ENCODE measurements at regions not wholly inside any gene's neighbourhood (a gene's known extent, or its start where the extent isn't known, plus 50 kb on each side); places are given as distances from the start of the nearest gene placed in this dataset.
A peak's percentile ranks its signal among the peaks of the same experiment; 100 is the strongest.

DNA sequence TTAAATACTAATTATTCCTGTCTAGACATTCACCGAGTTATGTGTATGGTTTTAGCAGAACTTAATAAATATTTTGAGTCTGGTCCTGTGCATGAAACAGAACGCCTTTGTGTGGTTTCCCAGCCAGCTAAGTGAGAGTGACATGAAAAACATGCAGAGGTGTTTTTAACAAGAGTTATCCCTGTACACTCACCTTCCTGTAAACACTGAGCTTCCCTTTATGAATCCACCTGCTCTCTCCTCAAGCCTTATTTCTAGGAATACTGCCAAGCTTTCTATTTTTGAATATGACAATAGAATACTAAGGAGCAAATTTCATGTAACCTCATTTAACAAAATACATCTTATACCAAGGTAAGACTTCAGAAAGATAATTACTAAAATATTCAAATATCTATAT, 270.3 kb upstream of the CTSO start:
- peak; percentile 61 for DNase-seq

DNA sequence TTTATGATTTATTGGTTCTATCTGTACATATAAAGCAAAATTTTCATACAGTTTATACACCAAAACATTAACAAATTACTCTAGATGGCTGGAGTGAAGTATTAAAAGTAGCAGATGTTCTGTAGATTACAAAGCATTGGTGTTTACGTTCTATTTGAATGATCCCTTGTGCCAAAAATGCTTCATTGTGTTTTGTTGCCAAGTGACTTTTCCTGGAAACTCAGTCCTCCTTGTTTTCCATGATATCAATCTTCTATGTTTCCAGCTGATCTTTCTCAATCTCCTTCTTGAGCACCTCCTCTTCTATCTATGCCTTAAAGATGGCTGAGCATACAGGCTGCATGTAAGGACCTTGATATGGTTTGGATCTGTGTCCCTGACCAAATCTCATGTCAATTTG, 263.6 kb upstream of the CTSO start:
- DNase-seq: no peak

DNA sequence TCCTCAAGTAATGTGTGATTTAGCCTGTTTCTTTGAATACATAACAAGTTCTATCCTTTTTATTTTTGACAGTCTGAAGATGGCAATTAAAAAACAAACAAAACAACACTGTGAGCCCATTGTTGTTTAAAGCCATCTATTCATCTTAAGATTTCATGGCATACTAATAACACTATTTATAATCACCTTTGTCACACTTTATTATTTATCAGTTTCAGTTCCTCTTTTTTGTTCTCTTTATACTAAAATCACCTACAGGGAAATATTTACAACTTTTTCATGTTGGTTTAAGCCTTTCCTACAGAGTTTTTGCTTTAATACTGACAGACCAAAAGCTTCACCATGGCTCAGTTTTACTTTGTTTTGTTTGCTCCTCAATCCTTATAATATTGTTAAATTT, 247.4 kb upstream of the CTSO start:
- DNase-seq: no peak

DNA sequence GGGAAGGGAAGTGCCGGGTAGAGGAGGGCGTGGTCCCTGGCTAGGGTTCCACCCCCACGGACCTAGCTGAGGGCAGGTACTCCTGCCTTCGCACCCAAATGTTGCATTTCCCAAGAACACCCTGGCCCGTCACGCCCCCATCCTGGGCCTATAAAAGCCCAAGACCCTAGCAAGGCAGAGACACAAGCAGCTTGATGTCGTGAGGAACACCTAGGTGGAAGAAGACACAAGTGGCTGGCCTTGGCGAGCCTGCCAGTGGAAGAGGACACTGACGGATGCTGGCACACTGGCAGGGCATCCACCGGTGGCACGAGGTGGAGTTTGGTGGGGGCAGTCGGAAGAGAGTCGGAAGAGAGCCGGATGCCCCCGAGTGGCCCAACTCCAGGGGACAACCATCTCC, 244.8 kb upstream of the CTSO start:
- no peak for DNase-seq

DNA sequence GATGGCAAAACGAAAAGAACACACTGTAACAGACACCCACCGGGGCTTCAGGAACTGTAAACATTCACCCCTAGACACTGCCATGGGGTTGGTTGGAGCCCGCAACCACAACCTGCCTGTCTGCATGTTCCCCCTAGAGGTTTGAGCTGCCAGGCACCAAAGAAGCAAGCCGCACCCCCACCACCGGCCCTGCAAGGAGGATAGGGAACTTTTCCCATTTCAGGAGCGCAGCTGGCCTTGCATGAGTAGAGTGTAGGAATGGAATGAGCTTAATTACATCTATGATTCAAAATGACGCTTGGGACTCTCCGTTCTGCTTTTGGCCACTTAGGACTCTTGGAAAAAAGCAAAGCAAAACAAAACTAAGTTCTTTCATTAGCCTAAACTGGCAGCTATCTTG, 243.6 kb upstream of the CTSO start:
- DNase-seq: no peak

DNA sequence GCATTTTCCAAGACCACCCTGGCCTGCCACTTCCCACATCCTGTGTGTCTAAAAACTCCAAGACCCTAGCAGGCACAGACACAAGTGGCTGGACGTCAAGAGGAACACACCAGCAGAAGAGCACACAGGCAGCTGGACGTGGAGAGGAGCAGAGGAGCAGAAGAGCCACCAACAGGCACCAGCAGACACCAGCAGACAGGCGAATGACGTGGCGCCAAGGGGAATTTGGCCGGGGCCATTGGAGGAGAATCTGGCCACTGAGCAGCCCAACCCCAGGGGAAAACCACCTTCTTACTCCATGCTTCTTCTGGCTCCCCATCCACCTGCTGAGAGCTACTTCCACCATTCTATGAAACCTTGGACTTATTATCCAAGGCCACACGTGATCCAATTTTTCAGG, 243.1 kb upstream of the CTSO start:
- DNase-seq: no peak

DNA sequence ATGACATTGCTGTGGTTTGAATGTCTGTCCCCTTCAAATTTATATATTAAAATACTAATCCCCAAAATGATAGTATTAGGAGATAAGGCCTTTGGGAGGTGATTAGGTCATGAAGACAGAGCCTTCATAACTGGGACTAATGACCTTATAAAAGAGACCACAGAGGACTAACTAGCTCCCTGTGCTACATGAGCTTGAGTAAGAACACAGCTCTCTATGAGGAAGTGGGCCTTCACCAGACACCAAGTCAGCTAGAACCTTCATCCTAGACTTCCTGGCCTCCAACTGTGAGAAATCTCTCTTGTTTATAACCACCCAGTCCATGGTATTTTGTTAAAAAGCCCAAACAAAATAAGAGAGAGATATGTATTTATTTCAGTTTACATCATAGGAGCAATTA, 242.2 kb upstream of the CTSO start:
- DNase-seq: no peak

DNA sequence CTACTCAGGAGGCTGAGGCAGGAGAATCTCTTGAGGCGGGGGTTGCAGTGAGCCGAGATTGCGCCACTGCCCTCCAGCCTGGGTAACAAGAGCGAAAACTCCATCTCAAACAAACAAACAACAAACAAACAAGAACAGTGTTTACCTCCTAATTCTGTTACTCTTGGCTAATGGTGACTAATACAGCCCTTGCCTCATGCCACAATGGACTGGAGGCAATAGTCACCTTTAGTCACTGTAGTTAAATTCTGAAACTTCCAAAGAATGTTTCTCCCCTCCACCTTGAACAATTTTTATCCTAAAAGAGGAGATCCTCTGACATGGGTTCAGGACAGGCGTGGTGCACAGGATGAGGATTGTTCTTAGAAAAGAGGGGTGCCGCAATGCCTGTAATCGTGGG, 241.2 kb upstream of the CTSO start:
- DNase-seq: no peak

DNA sequence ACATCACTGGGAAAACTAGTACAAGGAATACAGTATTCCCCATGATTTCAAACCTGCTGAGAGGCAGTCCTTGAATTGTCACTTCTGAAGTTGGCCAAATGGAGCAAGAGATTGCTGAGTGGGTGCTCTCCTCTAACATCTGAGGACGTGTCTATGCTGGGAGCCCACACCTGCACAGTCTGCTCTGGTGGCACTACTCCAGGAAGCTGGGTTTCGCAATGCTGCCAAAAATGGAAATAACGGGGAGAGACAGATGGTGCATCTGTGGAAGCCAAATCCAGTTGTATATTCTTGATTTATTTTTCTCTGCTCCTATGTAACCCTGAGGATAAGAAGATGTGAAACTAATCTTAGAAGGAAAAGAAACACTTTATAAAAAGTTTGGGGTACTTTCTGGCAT, 240.1 kb upstream of the CTSO start:
- DNase-seq: peak; percentile 26

DNA sequence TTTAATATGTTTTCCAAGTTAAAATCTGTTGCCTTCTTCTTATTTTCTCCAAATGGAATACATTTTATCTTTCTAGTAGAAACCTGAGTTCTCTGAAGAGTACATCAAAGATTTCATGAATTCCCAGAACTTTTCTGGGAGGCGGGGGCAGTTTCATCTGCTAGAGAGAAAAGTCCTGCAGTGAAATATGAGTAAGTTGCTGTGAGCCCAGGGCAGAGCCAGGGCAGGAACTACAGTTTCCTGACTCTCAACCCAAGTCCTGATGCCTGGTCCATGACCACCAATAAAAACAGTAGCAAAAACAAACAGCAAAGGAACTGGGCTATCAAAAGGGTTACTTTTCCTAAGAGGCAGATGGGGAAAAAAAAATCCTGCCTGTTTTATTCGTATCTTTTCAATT, 239.4 kb upstream of the CTSO start:
- DNase-seq: no peak

DNA sequence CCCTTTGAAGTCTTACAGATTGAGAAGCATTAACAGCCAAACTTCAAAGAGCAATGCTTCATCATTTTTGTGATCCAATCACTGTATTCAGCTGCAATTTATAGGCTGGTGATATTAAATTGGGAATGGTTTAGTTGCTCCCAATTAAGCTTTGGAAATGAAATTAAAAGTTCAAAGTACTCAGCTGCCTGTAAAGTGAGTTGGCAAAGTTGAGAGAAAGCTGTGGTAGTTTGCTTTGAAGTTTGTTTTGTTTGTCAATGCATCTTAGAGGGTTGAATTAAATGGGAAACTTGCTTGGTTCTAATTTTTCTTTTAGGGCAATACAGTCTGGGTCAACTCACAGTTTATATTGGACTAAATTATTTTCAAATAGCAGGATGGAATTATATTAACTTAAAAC, 238.4 kb upstream of the CTSO start:
- no peak for DNase-seq

DNA sequence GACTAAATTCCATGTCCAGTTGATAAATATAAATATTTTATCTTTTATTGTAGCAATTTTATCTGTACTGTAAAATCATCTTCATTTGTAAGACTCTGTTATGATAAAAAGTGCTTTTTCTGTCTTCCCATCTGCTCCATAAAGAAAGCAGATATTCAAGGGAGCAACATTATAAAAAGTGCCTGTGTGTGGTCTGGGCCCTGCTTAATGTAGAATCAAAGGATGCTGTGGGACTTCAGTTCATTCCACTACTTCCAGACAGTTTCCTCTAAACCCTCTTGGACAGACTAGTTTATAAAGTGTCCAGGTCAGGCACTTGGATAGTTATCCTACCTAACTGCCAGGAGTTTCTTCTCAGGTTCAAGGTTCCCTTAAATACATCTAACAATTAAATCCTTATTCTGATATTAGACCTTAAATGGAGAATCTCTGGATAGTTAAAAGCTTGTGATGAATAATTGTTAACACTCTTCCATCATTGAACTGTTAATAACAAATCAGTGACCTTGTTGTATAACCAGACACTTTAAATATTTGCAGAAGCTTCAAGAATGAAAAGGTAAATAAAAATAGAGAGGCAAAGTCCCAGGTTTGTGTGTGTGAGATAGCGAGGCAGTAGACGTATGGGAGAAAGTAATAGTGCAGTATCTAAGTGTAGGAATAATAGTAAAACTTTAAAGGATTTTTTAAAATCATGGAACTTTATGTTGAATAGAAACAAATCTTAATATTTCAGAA, 237.5 kb upstream of the CTSO start:
- peak; percentile 36 for DNase-seq

DNA sequence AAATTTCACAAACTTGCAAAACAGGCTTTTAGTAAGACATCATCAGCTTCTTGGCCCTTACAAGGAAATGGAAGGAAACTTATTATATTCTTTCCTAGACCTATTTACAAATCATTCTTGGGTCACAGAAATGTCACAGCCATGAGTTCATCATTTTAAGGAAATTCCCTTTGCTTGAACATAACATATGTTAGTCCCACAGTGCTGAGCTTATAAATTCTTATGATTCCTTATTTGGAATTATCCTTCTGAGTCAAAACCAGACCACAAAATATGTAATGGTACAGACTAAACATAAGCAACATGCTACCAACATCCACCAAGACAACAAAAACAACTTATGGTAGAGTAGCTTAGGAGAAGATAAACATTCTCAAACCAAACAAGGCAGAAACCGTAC, 236.9 kb upstream of the CTSO start:
- DNase-seq: peak; percentile 3

DNA sequence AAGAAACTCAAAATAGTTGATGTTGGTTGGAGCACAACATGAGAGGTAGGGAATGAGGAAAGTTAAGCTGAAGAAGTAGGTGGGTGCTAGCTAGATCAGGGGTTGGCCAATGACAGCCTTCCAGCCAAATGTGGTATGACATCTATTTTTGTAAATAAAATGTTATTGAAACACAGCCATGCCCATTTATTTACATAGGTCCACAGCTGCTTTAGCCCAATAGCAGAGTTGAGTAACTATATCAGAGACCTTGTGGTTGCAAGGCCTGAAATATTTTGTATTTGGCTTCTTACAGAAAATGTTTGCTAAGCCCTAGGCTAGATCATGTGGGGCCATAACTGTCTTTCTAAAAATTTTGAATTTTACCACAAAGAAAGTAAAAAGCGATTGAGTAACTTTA, 234.9 kb upstream of the CTSO start:
- DNase-seq: no peak

DNA sequence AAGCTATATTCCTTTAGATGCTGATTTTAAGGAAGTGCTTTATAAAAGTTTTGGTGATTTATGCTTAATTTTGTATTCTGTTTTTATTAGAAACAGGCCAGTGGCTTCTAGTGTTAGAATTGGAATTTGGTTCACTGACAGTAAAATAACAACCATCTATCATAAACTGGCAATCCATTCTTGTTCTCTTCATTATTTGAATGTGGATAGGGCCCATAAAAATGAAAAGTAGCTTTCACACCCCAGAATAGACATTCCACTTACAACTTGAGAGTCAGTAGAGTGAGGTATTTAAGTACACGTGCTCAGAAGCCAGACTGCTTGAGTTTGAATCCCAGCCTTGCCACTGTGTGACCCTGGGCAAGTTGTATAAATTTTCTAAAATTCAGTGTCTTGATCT, 232.4 kb upstream of the CTSO start:
- no peak for DNase-seq

DNA sequence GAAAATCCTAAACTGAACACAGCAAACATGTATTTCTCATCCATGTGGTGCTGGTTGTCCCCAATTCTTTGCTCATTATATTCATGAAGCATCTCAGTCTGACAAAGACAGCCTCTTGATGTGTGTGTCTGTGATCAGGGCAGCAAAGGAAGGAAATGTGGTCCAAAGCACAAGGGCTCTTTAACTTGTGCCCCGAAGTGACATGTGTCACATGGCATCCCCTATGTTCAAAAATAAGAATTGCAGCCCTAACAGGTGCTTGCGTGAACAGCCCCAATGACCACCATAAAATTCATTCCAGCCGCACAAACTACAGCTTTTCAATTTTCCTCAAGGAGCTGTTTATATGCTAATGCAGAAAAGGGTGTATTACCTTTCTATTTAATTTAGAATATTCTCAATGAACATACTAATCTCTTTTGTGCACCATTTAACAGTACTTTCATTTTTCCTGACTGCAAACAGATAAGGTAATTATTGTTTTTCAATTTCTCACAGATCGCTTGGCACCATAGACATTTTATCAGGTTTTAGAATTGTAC, 231.9 kb upstream of the CTSO start:
- no peak for DNase-seq

DNA sequence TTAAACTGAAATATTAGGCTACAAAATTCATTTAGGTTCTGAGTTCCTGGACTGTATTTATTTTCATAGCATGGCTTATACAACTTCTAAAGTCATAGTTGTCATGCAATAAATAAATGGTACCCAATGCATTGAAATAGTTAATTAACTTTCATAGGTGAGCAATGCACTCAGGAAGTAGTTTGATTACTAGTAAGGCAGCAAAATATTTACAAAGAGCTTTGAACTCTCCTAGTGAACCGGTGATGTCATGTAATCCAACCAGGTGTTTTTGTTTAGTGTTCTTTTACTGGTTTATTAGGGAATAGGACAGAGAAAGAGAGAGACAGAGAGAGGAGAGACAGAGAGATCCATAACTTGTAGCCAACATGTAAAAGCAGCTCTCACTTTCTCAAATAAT, 228.6 kb upstream of the CTSO start:
- peak; percentile 85 for DNase-seq

DNA sequence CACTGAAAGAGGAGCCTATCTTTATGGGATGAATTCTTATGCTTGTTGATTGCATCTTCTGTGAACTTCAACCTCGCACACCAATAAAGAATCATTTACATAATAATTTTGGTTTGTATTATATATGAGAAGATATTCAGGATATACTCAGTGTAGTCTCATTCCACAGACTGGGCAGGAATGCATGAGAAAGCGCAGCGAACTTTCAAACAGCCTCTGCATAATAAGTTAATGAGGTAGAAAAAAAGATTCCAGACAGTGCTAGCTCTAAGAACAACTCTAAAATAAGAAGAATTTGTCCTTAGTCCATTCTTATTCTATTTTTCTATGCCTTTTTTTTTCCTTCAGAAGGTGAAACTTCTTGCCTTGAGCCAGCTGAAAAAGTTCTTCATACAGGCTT, 224.3 kb upstream of the CTSO start:
- DNase-seq: no peak

DNA sequence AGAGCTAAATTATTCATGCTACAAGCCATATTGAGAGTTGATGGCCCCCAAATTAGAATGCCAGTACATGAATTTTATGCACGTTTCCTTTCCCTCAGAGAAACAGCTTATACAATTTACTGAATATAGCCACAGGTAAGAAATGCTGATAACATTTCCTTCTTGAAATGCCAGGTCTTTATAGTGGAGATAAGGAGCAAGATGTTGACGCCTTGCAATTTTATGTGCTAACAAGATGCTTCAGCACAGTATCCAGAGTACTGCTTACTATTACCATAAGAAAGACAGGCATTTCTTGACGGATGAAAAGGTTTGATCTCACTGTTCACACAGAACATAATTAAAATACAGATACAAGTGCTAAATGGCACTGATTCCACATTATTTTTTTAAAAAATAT, 223.2 kb upstream of the CTSO start:
- no peak for DNase-seq

DNA sequence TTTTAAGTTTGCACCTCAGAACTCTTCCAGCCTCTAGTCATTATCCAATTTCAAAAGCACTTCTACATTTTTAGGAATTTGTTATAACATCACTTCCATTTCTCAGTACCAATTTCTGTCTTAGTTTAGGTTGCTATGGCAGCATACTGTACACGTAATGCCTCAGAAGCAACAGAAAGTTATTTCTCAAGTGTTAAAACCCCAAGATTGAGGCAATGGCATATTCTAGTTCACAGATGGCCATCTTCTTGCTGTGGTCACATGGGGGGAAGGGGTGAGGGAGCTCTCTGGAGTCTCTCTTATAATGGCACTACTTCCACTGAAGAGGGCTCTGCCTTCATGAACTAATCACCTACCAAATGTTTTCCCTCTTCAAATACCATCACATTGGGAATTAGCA, 220.3 kb upstream of the CTSO start:
- no peak for DNase-seq

DNA sequence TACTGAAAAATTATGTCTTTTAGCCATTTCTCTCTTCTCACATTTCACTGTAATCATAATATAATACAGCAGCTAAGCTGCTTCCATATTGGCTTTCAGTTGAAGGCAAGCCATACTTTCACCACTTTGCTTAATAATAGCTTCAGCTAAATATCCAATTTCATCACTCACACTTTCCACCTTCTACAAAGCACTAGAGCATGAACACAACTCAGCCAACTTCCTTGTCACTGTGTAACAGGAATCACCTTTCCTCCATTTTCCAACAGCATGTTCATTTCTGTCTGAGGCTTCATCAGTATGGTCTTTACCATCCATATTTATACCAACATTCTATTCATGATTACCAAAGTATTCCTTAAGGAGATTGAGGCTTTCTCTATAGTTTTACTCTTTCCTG, 219.8 kb upstream of the CTSO start:
- DNase-seq: no peak

DNA sequence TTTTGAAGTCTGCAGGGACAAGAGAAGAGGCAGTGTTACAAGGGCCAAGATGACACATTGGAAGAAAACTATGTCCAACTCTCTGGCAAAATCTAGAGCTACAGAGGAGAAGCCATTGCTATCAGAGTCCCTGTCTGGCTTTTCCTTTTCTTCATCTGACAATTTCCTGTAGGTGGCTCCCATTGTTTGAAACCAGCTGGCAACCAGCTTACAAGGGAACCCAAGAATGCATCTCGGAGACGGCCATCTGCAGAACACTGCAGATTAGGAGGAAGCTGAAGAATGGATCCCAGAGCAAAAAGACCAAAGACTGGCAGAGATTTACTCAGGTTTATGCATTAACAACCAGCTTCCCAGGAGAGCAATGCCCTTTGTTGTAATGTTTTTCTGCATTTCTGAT, 216.2 kb upstream of the CTSO start:
- DNase-seq: no peak

DNA sequence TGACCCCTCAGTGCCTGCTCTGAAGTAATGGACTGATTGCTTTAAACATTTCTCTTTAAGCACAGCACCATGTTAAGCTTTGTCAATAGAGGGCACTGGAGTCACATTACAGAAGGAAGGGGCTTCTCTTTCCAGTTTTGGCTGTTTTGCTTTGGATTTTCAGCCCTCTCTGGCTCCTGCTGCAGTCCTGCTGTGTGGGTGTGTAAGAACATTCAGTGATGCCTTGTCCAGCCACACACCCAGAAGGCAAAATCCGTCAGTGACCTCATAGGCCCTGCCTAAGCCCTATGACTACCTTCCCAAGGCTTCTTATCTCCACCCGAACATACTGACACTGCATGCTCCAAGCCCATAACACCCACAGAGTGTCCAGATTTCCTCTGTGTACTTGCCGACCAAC, 215.3 kb upstream of the CTSO start:
- DNase-seq: peak; percentile 63

DNA sequence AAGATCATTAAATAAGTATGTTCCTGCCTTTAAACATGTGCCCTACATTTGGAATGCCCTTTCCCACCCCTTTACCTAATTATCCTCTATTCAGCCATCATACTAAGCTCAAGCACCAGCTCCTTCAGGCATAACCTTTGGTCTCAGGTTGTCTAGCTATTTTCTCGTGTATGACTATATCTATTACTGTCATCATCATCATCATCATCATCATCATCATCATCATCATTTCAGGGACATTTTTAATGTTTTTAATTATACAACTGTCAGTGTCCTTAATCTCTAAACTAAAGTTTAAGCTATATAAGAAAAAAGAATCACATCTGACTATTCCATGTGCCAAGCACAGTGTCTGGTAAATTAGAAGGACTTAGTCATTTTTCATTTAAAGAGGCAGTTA, 214.6 kb upstream of the CTSO start:
- no peak for DNase-seq

DNA sequence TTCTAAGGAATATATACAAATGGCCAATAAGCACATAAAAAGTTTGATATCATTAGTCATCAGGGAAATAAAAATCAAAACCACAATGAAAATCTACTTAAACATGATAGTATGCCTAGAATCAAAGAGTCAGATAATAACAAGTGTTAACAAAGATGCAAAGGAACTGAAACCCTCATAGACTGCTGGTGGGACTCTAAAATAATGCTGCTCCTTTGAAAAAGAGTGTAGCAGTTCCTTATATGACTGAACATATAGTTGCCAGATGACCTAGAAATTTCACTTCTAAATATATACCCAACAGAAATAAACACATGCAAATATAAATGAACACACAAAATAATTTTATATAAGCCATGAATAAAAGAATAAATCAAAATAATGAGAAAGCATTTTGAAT, 205.1 kb upstream of the CTSO start:
- no peak for DNase-seq

DNA sequence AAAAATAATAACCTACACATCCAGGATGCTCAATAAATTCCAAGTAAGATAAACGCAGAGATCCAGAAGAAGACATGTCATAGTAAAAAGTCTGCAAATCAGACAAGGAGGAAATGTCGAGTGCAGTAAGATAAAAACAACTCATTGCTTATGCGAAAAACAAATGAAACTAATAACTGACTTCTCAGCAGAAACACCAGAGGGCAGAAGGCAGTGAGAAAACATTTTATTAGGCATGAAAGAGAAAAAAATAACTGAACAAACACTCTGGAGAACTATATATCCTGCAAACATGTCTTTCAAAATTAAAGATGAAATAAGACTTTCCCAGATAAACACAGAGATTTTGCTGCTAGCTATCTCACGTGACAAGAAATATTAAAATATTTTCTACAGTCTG, 201.3 kb upstream of the CTSO start:
- DNase-seq: no peak

All from DMS53 (cell line).